ENCODE measurements at regions not wholly inside any gene's neighbourhood (a gene's known extent, or its start where the extent isn't known, plus 50 kb on each side); places are given as distances from the start of the nearest gene placed in this dataset.

- TF ChIP-seq POLR2AphosphoS5 (IDR thresholded peaks at IDR 0.05; ENCODE audit: low read depth, low read length) (no peak), CTCF (IDR thresholded peaks at IDR 0.05 in 2 of 3, conservative IDR thresholded peaks at IDR 0.05 in 1 of 3; ENCODE audit: borderline replicate concordance in 1 of 3, insufficient read depth in 1 of 3, low read depth in 2 of 3, low read length in 2 of 3) (no peak)
Observed at GRCh38 chr5:106690585-106690984, 980.2 kb downstream of the EFNA5 start.

Data from HCT116 (cell line).